HCT116 (cell line): ENCODE measurements at regions not wholly inside any gene's neighbourhood (a gene's known extent, or its start where the extent isn't known, plus 50 kb on each side); places are given as distances from the start of the nearest gene placed in this dataset.

Source experiments
- ATAC-seq: fragments of 200-7000 bp; cut with Tn5 transposase; 2 replicates; pipeline ENCODE4 v1.9.1; 2020; ENCODE audit warnings: mild to moderate bottlenecking, moderate library complexity
- BruUV-seq: library from RNA; stranded (reverse); fragments of 400-500 nt; replicated peaks from 2 replicates; lab custom pipeline; 2021; lab: Mats Ljungman, UMichigan
- CTCF ChIA-PET: fragments of 300-600 bp; sonication (Branson Sonifier 250); formaldehyde crosslinking; loops from one replicate; lab custom pipeline; 2021; ENCODE audit warnings: antibody characterized with exemption; lab: Charles Lee
- POLR2A ChIA-PET: fragments of 300-600, 350-600 bp; sonication (Branson Sonifier 250); formaldehyde crosslinking; loops from one replicate; lab custom pipeline; 2021; ENCODE audit warnings: antibody characterized with exemption; lab: Charles Lee
- RAD21 ChIA-PET, 2 experiments: fragments of 300-600 bp; sonication (Branson Sonifier 250); formaldehyde crosslinking; loops; one replicate each; lab custom pipeline; 2023; ENCODE audit warnings: low total read pairs in 2 of 2; ENCODE audit not compliant: uncharacterized antibody in 2 of 2, unreplicated experiment in 2 of 2, low non-redundant PET in 1 of 2; lab: Charles Lee
- DNase-seq: peaks from one replicate; pipeline ENCODE4 v3.0.0-alpha.2; 2010; ENCODE audit warnings: low read depth, low spot score
- H2AFZ ChIP-seq: fragments of 200-600 bp; shearing (Covaris generic), sonication (generic); 2 replicates; pipeline ENCODE4 v1.6.1; 2017; ENCODE audit warnings: low read depth, mixed run types, mixed read lengths, antibody characterized with exemption, low read length; ENCODE audit not compliant: poor library complexity, severe bottlenecking
- H3K27ac ChIP-seq: 2 replicates; pipeline ENCODE4 v1.5.1; 2012; ENCODE audit warnings: low read depth, low read length
- H3K27me3 ChIP-seq: fragments of 200-600 bp; sonication (generic); 2 replicates; pipeline ENCODE4 v1.6.1; 2016; ENCODE audit warnings: mixed run types, low read length, mixed read lengths; ENCODE audit not compliant: insufficient read depth
- H3K36me3 ChIP-seq, 2 experiments: fragments of 200-500 bp in 1 of 2; fragments of 200-600 bp in 1 of 2; sonication (Bioruptor generic) in 1 of 2; sonication (generic) in 1 of 2; 2 replicates each; pipeline versions ENCODE4 v1.5.1 to v1.6.1; 2014 to 2016; ENCODE audit warnings: low read length in 2 of 2, inconsistent platforms in 1 of 2, mixed read lengths in 1 of 2, mixed run types in 1 of 2; ENCODE audit not compliant: insufficient read depth in 2 of 2, control insufficient read depth in 1 of 2
- H3K4me1 ChIP-seq, 2 experiments: fragments of 200-600 bp in 1 of 2; sonication (generic) in 1 of 2; 2 replicates each; pipeline versions ENCODE4 v1.5.1 to v1.6.1; 2012 to 2017; ENCODE audit warnings: low read length in 2 of 2, inconsistent platforms in 1 of 2, mild to moderate bottlenecking in 1 of 2, mixed read lengths in 1 of 2, mixed run types in 1 of 2, moderate library complexity in 1 of 2; ENCODE audit not compliant: insufficient read depth in 2 of 2, control insufficient read depth in 1 of 2
- H3K4me2 ChIP-seq: fragments of 200-600 bp; sonication (generic); 2 replicates; pipeline ENCODE4 v1.6.1; 2017; ENCODE audit warnings: mixed run types, low read length, mixed read lengths
- H3K4me3 ChIP-seq, 2 experiments: fragments of 200-600 bp in 1 of 2; sonication (generic) in 1 of 2; replicated peaks in 1 of 2; 2 replicates each; pipeline ENCODE4 v1.5.1; 2011 to 2016; ENCODE audit warnings: low read length in 2 of 2, control low read depth in 1 of 2, low read depth in 1 of 2, mild to moderate bottlenecking in 1 of 2, mixed read lengths in 1 of 2, mixed run types in 1 of 2
- H3K79me2 ChIP-seq: fragments of 200-600 bp; sonication (generic); 2 replicates; pipeline ENCODE4 v1.6.1; 2017; ENCODE audit warnings: mild to moderate bottlenecking, mixed run types, low read length, moderate library complexity, mixed read lengths; ENCODE audit not compliant: insufficient read depth
- H3K9ac ChIP-seq: fragments of 200-600 bp; sonication (generic); 2 replicates; pipeline ENCODE4 v1.6.1; 2016; ENCODE audit warnings: low read length, mixed read lengths
- H3K9me2 ChIP-seq: fragments of 200-600 bp; sonication (generic), shearing (Covaris generic); 2 replicates; pipeline ENCODE4 v1.6.1; 2017; ENCODE audit warnings: mixed run types, mild to moderate bottlenecking, moderate library complexity; ENCODE audit not compliant: insufficient read depth
- H3K9me3 ChIP-seq, 2 experiments: fragments of 200-500 bp in 1 of 2; fragments of 200-600 bp in 1 of 2; sonication (Bioruptor generic) in 1 of 2; sonication (generic) in 1 of 2; 2 replicates each; pipeline ENCODE4 v1.6.1; 2014 to 2017; ENCODE audit warnings: low read length in 2 of 2, mixed read lengths in 2 of 2, inconsistent platforms in 1 of 2, low read depth in 1 of 2, mild to moderate bottlenecking in 1 of 2, mixed run types in 1 of 2, moderate library complexity in 1 of 2; ENCODE audit not compliant: control insufficient read depth in 1 of 2, insufficient read depth in 1 of 2
- H4K20me1 ChIP-seq: fragments of 200-600 bp; sonication (generic), shearing (Covaris generic); 2 replicates; pipeline ENCODE4 v1.6.1; 2017; ENCODE audit warnings: mixed run types, mild to moderate bottlenecking, moderate library complexity; ENCODE audit not compliant: insufficient read depth
- CBX3 ChIP-seq: IDR thresholded peaks from 2 replicates; pipeline ENCODE4 v1.6.1; 2012; ENCODE audit warnings: low read depth
- CEBPB ChIP-seq: IDR thresholded peaks from 2 replicates; pipeline ENCODE4 v1.6.1; 2012; ENCODE audit warnings: low read depth
- EGR1 ChIP-seq: IDR thresholded peaks from 2 replicates; pipeline ENCODE4 v1.6.1; 2012; ENCODE audit warnings: low read depth
- EZH2 ChIP-seq: fragments of 200-600 bp; sonication (generic); IDR thresholded peaks from 2 replicates; pipeline ENCODE4 v1.6.1; 2017; ENCODE audit warnings: antibody characterized with exemption, mixed run types
- EZH2phosphoT487 ChIP-seq: fragments of 200-600 bp; IDR thresholded peaks from 2 replicates; pipeline ENCODE4 v1.6.1; 2018; ENCODE audit warnings: antibody characterized with exemption, borderline replicate concordance
- JUND ChIP-seq: IDR thresholded peaks from 2 replicates; pipeline ENCODE4 v1.6.1; 2012
- POLR2A ChIP-seq: IDR thresholded peaks from 2 replicates; pipeline ENCODE4 v1.7.0; 2011; ENCODE audit warnings: borderline replicate concordance; ENCODE audit not compliant: insufficient read depth, insufficient read length; ENCODE audit errors: extremely low read depth
- POLR2AphosphoS5 ChIP-seq: IDR thresholded peaks from 2 replicates; pipeline ENCODE4 v1.6.1; 2011; ENCODE audit warnings: mild to moderate bottlenecking, low read depth, low read length, moderate library complexity
- RAD21 ChIP-seq: IDR thresholded peaks from 2 replicates; pipeline ENCODE4 v1.6.1; 2012; ENCODE audit warnings: low read depth, mild to moderate bottlenecking
- SIN3A ChIP-seq: IDR thresholded peaks from 2 replicates; pipeline ENCODE4 v1.6.1; 2012; ENCODE audit warnings: low read depth
- SP1 ChIP-seq: IDR thresholded peaks from 2 replicates; pipeline ENCODE4 v1.6.1; 2012; ENCODE audit warnings: low read depth
- SRF ChIP-seq: IDR thresholded peaks from 2 replicates; pipeline ENCODE4 v1.6.1; 2012; ENCODE audit warnings: low read depth
- TCF7L2 ChIP-seq: IDR thresholded peaks from 2 replicates; pipeline ENCODE4 v1.7.0; 2011; ENCODE audit warnings: borderline replicate concordance, inconsistent platforms; ENCODE audit not compliant: insufficient read depth, insufficient read length; ENCODE audit errors: extremely low read depth
- YY1 ChIP-seq: IDR thresholded peaks from 2 replicates; pipeline ENCODE4 v1.6.1; 2011; ENCODE audit warnings: low read length, low read depth, moderate library complexity, mild to moderate bottlenecking; ENCODE audit not compliant: insufficient replicate concordance; ENCODE audit errors: extremely low read depth
- ZFX ChIP-seq: fragments of 450-650 bp; IDR thresholded peaks from 2 replicates; pipeline ENCODE4 v1.6.1; 2017
- ZNF274 ChIP-seq: fragments of 200-500 bp; sonication (Bioruptor generic); IDR thresholded peaks from 2 replicates; pipeline ENCODE4 v1.6.1; 2014; ENCODE audit warnings: mild to moderate bottlenecking, low read depth, low read length, inconsistent platforms
- intact Hi-C: fragments of 100-400 bp; cut with micrococcal nuclease; formaldehyde crosslinking; loops from 2 replicates; pipeline ENCODE4 v1.10.0; 2022
- TF ChIP-seq, protein P1 (sequence below): IDR thresholded peaks from 2 replicates; pipeline ENCODE4 v1.6.1; 2012
- TF ChIP-seq, protein P2 (sequence below), 3 experiments: fragments of 200-600 bp in 1 of 3; sonication (generic) in 1 of 3; IDR thresholded peaks in 2 of 3; conservative IDR thresholded peaks in 1 of 3; 2 replicates each; pipeline ENCODE4 v1.5.1; 2012 to 2017; ENCODE audit warnings: low read depth in 2 of 3, low read length in 2 of 3, antibody characterized with exemption in 1 of 3, borderline replicate concordance in 1 of 3, control low read depth in 1 of 3, mild to moderate bottlenecking in 1 of 3, mixed read lengths in 1 of 3, mixed run types in 1 of 3, moderate library complexity in 1 of 3; ENCODE audit not compliant: insufficient read depth in 1 of 3
- TF ChIP-seq, protein P3 (sequence below): IDR thresholded peaks from 2 replicates; pipeline ENCODE4 v1.6.1; 2012
- TF ChIP-seq, protein P4 (sequence below): IDR thresholded peaks from 2 replicates; pipeline ENCODE4 v1.6.1; 2012; ENCODE audit warnings: low read depth

DNA sequence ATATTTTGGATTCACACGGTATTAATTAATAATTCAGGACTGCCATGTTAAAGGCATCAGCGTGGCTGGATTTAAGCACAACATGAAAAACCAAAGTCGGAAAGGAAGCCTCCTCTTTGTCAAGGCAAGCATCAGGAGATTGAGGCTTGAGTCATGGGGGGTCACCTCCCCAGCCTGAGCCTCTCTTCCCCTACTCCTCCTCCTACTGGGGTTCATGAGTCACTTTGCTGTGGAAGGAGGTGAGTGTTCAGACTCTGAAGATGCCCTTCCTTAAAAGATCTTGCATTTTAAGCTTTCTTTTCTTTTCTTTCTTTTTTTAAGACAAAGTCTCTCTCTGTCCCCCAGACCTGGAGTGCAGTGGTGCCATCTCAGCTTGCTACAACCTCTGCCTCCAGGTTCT, 235.3 kb upstream of the USP9Y start:
- Histone ChIP-seq H3K4me1 (no peaks in the 10 kb centered on the region), H2AFZ (no peak overlapping the region), H4K20me1 (no peaks in the 10 kb centered on the region), H3K9ac (no peak overlapping the region), H3K4me3 (no peak overlapping the region), H3K9me3 (no peaks in the 10 kb centered on the region), H3K36me3 (no peaks in the 10 kb centered on the region), H3K27me3 (no peaks in the 10 kb centered on the region), H3K4me2 (no peak overlapping the region), H3K9me2 (no peaks in the 10 kb centered on the region), H3K79me2 (no peaks in the 10 kb centered on the region), H3K27ac (no peak overlapping the region)
- ChIA-PET CTCF (no interaction called here), POLR2A (no interaction called here), RAD21 (no interaction called here)
- BruUV-seq: no TSS peak
- intact Hi-C loops: no loop called here
- no peak for DNase-seq
- TF ChIP-seq, protein P1, sequence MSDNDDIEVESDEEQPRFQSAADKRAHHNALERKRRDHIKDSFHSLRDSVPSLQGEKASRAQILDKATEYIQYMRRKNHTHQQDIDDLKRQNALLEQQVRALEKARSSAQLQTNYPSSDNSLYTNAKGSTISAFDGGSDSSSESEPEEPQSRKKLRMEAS: no peak
- TF ChIP-seq SRF (no peak), ZNF274 (no peak), CEBPB (no peak), TCF7L2 (no peak), RAD21 (no peak), POLR2A (no peak), EGR1 (no peak), JUND (no peak), EZH2phosphoT487 (no peak), SP1 (no peak), EZH2 (no peak), CBX3 (no peak), POLR2AphosphoS5 (no peak), YY1 (no peak), SIN3A (no peak), ZFX (no peak)
- TF ChIP-seq, protein P2, sequence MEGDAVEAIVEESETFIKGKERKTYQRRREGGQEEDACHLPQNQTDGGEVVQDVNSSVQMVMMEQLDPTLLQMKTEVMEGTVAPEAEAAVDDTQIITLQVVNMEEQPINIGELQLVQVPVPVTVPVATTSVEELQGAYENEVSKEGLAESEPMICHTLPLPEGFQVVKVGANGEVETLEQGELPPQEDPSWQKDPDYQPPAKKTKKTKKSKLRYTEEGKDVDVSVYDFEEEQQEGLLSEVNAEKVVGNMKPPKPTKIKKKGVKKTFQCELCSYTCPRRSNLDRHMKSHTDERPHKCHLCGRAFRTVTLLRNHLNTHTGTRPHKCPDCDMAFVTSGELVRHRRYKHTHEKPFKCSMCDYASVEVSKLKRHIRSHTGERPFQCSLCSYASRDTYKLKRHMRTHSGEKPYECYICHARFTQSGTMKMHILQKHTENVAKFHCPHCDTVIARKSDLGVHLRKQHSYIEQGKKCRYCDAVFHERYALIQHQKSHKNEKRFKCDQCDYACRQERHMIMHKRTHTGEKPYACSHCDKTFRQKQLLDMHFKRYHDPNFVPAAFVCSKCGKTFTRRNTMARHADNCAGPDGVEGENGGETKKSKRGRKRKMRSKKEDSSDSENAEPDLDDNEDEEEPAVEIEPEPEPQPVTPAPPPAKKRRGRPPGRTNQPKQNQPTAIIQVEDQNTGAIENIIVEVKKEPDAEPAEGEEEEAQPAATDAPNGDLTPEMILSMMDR (IDR thresholded peaks at IDR 0.05 in 2 of 3, conservative IDR thresholded peaks at IDR 0.05 in 1 of 3; ENCODE audit: borderline replicate concordance in 1 of 3, insufficient read depth in 1 of 3, low read depth in 2 of 3, low read length in 2 of 3): no peak
- TF ChIP-seq, protein P3, sequence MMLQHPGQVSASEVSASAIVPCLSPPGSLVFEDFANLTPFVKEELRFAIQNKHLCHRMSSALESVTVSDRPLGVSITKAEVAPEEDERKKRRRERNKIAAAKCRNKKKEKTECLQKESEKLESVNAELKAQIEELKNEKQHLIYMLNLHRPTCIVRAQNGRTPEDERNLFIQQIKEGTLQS: no peak
- TF ChIP-seq, protein P4, sequence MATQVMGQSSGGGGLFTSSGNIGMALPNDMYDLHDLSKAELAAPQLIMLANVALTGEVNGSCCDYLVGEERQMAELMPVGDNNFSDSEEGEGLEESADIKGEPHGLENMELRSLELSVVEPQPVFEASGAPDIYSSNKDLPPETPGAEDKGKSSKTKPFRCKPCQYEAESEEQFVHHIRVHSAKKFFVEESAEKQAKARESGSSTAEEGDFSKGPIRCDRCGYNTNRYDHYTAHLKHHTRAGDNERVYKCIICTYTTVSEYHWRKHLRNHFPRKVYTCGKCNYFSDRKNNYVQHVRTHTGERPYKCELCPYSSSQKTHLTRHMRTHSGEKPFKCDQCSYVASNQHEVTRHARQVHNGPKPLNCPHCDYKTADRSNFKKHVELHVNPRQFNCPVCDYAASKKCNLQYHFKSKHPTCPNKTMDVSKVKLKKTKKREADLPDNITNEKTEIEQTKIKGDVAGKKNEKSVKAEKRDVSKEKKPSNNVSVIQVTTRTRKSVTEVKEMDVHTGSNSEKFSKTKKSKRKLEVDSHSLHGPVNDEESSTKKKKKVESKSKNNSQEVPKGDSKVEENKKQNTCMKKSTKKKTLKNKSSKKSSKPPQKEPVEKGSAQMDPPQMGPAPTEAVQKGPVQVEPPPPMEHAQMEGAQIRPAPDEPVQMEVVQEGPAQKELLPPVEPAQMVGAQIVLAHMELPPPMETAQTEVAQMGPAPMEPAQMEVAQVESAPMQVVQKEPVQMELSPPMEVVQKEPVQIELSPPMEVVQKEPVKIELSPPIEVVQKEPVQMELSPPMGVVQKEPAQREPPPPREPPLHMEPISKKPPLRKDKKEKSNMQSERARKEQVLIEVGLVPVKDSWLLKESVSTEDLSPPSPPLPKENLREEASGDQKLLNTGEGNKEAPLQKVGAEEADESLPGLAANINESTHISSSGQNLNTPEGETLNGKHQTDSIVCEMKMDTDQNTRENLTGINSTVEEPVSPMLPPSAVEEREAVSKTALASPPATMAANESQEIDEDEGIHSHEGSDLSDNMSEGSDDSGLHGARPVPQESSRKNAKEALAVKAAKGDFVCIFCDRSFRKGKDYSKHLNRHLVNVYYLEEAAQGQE: no peak
- no peak for ATAC-seq
